ENCODE measurements at regions not wholly inside any gene's neighbourhood (a gene's known extent, or its start where the extent isn't known, plus 50 kb on each side); places are given as distances from the start of the nearest gene placed in this dataset.

DNA sequence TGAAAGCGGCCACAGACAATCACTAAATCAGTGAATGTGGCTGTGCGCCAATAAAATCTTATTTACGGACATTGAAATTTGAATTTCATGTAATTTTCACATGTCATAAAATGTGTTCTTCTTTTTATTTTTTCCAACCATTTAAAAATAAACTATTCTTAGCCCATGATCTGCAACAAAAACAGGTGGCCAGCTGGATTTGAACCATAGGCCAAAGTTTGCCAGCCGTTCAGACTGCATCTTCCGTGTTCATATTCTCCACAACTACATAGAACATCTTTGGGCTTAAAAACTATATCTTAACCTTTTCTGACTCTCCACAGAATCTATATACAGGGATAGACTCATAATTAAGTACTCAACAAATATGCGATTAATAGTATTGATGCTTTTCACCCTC lies 81.2 kb upstream of the RALGPS2 start:
- CTCF ChIA-PET: no interaction called here
- intact Hi-C loops (cut with DNase I, micrococcal nuclease): no loop called here
- Mint-ChIP-seq H3K4me1 (ENCODE audit: low read depth) (no peaks in the 10 kb centered on the region), H3K4me3 (no peak overlapping the region), H3K36me3 (ENCODE audit: low read depth) (no peaks in the 10 kb centered on the region), H3K9me3 (no peaks in the 10 kb centered on the region), H3K27ac (no peak overlapping the region), H3K27me3 (peaks cover 18% of the 10 kb centered on the region)
- TF ChIP-seq, protein P1, sequence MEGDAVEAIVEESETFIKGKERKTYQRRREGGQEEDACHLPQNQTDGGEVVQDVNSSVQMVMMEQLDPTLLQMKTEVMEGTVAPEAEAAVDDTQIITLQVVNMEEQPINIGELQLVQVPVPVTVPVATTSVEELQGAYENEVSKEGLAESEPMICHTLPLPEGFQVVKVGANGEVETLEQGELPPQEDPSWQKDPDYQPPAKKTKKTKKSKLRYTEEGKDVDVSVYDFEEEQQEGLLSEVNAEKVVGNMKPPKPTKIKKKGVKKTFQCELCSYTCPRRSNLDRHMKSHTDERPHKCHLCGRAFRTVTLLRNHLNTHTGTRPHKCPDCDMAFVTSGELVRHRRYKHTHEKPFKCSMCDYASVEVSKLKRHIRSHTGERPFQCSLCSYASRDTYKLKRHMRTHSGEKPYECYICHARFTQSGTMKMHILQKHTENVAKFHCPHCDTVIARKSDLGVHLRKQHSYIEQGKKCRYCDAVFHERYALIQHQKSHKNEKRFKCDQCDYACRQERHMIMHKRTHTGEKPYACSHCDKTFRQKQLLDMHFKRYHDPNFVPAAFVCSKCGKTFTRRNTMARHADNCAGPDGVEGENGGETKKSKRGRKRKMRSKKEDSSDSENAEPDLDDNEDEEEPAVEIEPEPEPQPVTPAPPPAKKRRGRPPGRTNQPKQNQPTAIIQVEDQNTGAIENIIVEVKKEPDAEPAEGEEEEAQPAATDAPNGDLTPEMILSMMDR (IDR thresholded peaks at IDR 0.05): no peak
- H3K9me3 ChIP-seq (ENCODE audit: control insufficient read depth in 1 of 2, insufficient read depth in 1 of 2, low read length in 2 of 2): no peaks in the 10 kb centered on the region
- H3K4me1 ChIP-seq (ENCODE audit: insufficient read depth, low read length): no peaks in the 10 kb centered on the region
- DNase-seq (no peak), ATAC-seq (ENCODE audit: poor library complexity) (no peak)
- no peaks in the 10 kb centered on the region for H3K27me3 ChIP-seq (ENCODE audit: control insufficient read depth in 1 of 2, insufficient read depth in 2 of 2, low read length in 2 of 2)
- no peaks in the 10 kb centered on the region for H3K36me3 ChIP-seq (ENCODE audit: insufficient read depth, low read length)
- no peak overlapping the region for H3K4me3 ChIP-seq (ENCODE audit: low read length)
- POLR2A ChIA-PET: no interaction called here
- H3K27ac ChIP-seq (ENCODE audit: low read depth in 1 of 2, low read length in 2 of 2): no peak overlapping the region

GRCh38 chr1:178644308-178645120 lies 80.5 kb upstream of the RALGPS2 start:
- no peak overlapping the region for H3K4me3 Mint-ChIP-seq
- DNase-seq (no peak), ATAC-seq (ENCODE audit: poor library complexity) (no peak)
- no peaks in the 10 kb centered on the region for H3K9me3 Mint-ChIP-seq
- TF ChIP-seq, protein P1 (IDR thresholded peaks at IDR 0.05): no peak
- H3K36me3 Mint-ChIP-seq (ENCODE audit: low read depth): no peaks in the 10 kb centered on the region
- no peaks in the 10 kb centered on the region for H3K9me3 ChIP-seq (ENCODE audit: control insufficient read depth in 1 of 2, insufficient read depth in 1 of 2, low read length in 2 of 2)
- H3K27me3 ChIP-seq (ENCODE audit: control insufficient read depth in 1 of 2, insufficient read depth in 2 of 2, low read length in 2 of 2): no peaks in the 10 kb centered on the region
- intact Hi-C loops (cut with DNase I, micrococcal nuclease): no loop called here
- H3K4me3 ChIP-seq (ENCODE audit: low read length): no peak overlapping the region
- ChIA-PET CTCF (interaction anchor here (0.6 kb wide), 1 partner anchor 329 kb away, joined by 3 read pairs; no protein-coding TSS in a partner anchor), POLR2A (no interaction called here)
- H3K4me1 Mint-ChIP-seq (ENCODE audit: low read depth): no peaks in the 10 kb centered on the region
- no peaks in the 10 kb centered on the region for H3K36me3 ChIP-seq (ENCODE audit: insufficient read depth, low read length)
- no peaks in the 10 kb centered on the region for H3K4me1 ChIP-seq (ENCODE audit: insufficient read depth, low read length)
- H3K27ac ChIP-seq (ENCODE audit: low read depth in 1 of 2, low read length in 2 of 2): no peak overlapping the region
- peaks cover 22% of the 10 kb centered on the region for H3K27me3 Mint-ChIP-seq
- no peak overlapping the region for H3K27ac Mint-ChIP-seq

- no peak overlapping the region for H3K4me3 ChIP-seq (ENCODE audit: low read length)
- H3K9me3 Mint-ChIP-seq: no peaks in the 10 kb centered on the region
- ATAC-seq (ENCODE audit: poor library complexity) (no peak), DNase-seq (no peak)
- no peaks in the 10 kb centered on the region for H3K36me3 Mint-ChIP-seq (ENCODE audit: low read depth)
- no peaks in the 10 kb centered on the region for H3K4me1 Mint-ChIP-seq (ENCODE audit: low read depth)
- no peak overlapping the region for H3K27ac Mint-ChIP-seq
- CTCF ChIA-PET: interaction anchor here (0.6 kb wide), 1 partner anchor 328 kb away, joined by 3 read pairs; no protein-coding TSS in a partner anchor
- no peak overlapping the region for H3K4me3 Mint-ChIP-seq
- TF ChIP-seq, protein P1 (IDR thresholded peaks at IDR 0.05): no peak
- no peaks in the 10 kb centered on the region for H3K4me1 ChIP-seq (ENCODE audit: insufficient read depth, low read length)
- H3K9me3 ChIP-seq (ENCODE audit: control insufficient read depth in 1 of 2, insufficient read depth in 1 of 2, low read length in 2 of 2): no peaks in the 10 kb centered on the region
- POLR2A ChIA-PET: no interaction called here
- intact Hi-C loops (cut with DNase I, micrococcal nuclease): no loop called here
- H3K27me3 ChIP-seq (ENCODE audit: control insufficient read depth in 1 of 2, insufficient read depth in 2 of 2, low read length in 2 of 2): no peaks in the 10 kb centered on the region
- peaks cover 27% of the 10 kb centered on the region for H3K27me3 Mint-ChIP-seq
- no peaks in the 10 kb centered on the region for H3K36me3 ChIP-seq (ENCODE audit: insufficient read depth, low read length)
- no peak overlapping the region for H3K27ac ChIP-seq (ENCODE audit: low read depth in 1 of 2, low read length in 2 of 2)
Measured at GRCh38 chr1:178645157-178645807, 79.8 kb upstream of the RALGPS2 start.
